ENCODE measurements at regions not wholly inside any gene's neighbourhood (a gene's known extent, or its start where the extent isn't known, plus 50 kb on each side); places are given as distances from the start of the nearest gene placed in this dataset.

DNA sequence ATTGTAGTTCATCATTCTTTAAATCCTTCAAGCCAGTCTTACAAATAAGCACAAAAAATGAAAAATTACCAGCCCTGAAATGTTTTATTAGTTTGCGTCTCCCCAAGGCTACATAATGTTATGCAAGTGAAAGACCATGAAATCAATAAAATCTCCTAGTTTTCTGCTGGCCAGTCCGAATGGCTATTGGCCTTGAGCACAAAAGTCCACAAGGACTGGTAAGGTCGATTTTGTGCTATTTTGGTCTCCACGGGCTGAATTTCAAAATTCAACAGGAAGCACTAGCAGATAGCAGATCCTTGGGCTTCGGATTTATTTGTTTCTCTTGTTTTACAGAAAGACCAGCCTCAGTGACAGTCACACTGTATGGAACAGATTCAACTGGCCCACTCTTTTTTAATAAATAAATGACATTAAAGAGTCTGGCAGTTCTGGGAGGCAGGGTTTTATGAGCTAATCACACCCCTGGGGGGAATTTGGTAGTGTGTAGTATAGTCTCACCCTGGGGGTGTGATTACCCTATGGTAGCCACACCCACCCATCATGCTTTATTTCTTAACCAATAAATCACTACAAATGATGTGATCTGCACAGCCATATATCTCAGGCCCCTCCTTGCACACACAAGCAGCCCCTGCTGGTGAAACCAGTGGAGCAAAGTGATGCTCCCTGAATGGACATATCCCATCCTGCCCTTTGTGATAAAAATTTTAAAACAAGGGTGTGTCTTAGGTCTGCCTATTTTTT is 51.1 kb upstream of the TMEM33 start:
- Histone ChIP-seq H3K4me3 (ENCODE audit: low read depth, low read length) (no peak overlapping the region), H3K36me3 (ENCODE audit: control insufficient read depth, insufficient read depth, low read length) (no peaks in the 10 kb centered on the region), H3K27me3 (ENCODE audit: control insufficient read depth, insufficient read depth, low read length) (peaks cover 29% of the 10 kb centered on the region)
- DNase-seq (ENCODE audit: low read depth) (no peak), FAIRE-seq (no peak)
- TF ChIP-seq, protein P1, sequence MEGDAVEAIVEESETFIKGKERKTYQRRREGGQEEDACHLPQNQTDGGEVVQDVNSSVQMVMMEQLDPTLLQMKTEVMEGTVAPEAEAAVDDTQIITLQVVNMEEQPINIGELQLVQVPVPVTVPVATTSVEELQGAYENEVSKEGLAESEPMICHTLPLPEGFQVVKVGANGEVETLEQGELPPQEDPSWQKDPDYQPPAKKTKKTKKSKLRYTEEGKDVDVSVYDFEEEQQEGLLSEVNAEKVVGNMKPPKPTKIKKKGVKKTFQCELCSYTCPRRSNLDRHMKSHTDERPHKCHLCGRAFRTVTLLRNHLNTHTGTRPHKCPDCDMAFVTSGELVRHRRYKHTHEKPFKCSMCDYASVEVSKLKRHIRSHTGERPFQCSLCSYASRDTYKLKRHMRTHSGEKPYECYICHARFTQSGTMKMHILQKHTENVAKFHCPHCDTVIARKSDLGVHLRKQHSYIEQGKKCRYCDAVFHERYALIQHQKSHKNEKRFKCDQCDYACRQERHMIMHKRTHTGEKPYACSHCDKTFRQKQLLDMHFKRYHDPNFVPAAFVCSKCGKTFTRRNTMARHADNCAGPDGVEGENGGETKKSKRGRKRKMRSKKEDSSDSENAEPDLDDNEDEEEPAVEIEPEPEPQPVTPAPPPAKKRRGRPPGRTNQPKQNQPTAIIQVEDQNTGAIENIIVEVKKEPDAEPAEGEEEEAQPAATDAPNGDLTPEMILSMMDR (IDR thresholded peaks at IDR 0.05; ENCODE audit: insufficient read depth, low read length, severe bottlenecking) = no peak

DNA sequence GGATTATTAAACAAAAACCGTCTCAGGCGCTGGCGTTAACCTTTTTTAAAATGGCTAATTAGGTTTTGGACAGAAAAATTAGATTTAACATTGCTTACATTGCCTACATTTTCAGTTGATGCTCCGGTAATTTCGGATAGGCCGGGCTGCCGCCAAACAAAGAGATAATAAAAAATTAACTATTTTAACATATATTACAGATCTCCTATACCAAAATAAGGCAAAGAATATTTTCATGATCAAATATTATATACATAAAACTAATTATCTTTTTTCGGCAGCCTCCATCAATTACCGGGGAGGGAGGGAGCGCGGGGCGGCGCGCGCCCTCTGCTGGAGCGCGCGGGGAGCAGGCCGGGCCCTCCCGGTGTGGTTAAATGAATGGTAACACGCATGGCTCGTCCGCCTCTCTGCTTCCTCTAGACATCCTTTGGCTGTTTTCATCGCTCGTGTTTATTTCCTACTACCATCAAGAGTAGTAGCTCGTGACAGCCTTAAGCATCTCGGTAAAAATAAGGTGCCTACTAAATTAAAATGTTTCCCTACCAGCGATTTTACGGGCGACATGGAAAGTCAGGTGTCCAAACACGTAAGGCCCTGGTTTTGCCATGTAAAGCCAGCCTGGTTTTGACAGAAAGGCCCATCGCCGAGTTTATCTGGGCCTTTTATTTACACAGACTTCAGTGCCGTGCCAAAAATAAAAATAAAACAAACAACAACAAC is 52.4 kb upstream of the TMEM33 start:
- no peak overlapping the region for H3K4me3 ChIP-seq (ENCODE audit: low read depth, low read length)
- FAIRE-seq (no peak), DNase-seq (ENCODE audit: low read depth) (peak; percentile 12)
- no peaks in the 10 kb centered on the region for H3K36me3 ChIP-seq (ENCODE audit: control insufficient read depth, insufficient read depth, low read length)
- TF ChIP-seq, protein P1 (IDR thresholded peaks at IDR 0.05; ENCODE audit: insufficient read depth, low read length, severe bottlenecking) = peak; percentile 86
- peaks cover 39% of the 10 kb centered on the region for H3K27me3 ChIP-seq (ENCODE audit: control insufficient read depth, insufficient read depth, low read length)

DNA sequence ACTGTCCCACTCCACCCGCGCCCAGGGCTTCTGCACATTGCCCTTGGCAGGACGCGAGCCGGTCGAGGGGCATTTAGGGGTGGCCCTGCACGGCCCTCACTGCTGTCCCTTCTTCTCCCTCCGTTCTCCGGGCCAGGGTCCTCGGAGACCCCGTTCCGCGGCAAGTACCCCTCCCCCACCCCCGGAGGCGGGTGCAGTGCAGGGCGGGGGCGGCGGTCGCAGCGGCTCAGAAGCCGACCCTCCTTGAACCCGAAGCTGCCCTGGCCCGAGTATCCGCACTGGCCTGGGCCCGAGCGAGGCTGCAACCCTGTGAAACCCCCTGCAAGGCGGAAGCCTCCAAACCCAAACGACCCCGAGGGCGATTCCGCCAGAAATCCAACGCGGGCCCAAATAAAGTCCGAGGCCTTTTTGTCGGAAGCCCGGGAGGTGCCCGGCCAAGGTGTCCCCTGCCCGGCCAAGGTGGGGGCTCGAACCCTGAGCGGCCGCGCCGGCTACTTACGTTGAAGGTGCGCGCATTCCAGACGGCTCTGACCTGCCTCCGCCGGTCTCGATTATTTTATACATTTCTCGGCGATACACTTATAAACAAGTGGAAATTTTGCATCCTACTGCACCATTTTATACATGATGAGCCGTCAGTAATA is 53.1 kb upstream of the TMEM33 start:
- FAIRE-seq (no peak), DNase-seq (ENCODE audit: low read depth) (no peak)
- TF ChIP-seq, protein P1 (IDR thresholded peaks at IDR 0.05; ENCODE audit: insufficient read depth, low read length, severe bottlenecking) = no peak
- H3K36me3 ChIP-seq (ENCODE audit: control insufficient read depth, insufficient read depth, low read length) = no peaks in the 10 kb centered on the region
- no peak overlapping the region for H3K4me3 ChIP-seq (ENCODE audit: low read depth, low read length)
- H3K27me3 ChIP-seq (ENCODE audit: control insufficient read depth, insufficient read depth, low read length) = peaks cover 46% of the 10 kb centered on the region

DNA sequence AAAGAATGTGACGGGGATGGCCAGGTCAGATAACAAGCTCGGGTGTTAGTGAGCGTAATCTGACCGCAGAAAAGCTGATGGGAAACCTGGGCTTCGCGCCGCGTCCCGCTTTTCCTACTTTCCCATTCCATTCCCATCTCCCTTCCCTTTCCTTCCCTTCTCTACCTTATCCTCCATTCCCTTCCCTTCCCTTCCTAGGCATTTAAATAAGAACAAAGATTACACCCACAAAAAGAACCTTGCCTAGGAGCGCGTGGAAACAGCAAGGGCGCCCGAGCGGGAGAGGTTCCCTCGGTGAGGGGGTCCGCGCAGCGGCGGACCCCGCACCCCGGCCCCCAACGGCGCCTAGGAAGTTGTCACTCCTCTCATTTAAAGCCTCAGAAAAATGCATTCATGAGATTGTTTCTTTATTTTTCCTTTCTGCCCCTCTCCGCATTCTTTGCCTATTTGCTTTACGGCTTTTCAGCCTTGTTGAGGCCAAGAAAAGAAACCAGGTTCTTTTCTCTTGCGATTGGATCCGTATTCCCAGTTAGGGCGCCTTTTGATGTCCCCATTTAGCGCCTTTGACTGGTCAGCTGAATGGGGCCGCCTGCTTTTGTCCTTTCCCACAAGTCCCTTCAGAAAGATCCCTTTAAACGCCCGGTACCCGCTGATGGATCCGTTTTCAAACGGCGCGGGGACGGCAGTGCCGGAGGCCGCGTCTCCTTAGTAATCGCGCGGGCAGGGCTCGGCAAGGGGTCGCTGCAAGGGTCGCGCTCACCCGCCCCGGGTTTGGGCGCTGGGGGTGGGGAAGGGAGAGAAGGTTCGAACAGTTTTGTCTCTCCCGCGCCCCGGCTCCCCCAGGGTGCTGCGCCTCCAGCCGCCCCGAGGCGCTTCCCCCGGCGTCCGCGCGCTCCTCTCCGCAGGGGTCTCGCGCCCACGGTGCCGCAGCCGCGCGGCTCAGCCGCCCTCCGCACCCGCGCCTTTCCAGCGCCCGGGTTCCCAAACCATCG is 54.1 kb upstream of the TMEM33 start:
- TF ChIP-seq, protein P1 (IDR thresholded peaks at IDR 0.05; ENCODE audit: insufficient read depth, low read length, severe bottlenecking) = no peak
- no peaks in the 10 kb centered on the region for H3K36me3 ChIP-seq (ENCODE audit: control insufficient read depth, insufficient read depth, low read length)
- DNase-seq (ENCODE audit: low read depth) (no peak), FAIRE-seq (no peak)
- H3K27me3 ChIP-seq (ENCODE audit: control insufficient read depth, insufficient read depth, low read length) = peaks cover 49% of the 10 kb centered on the region
- H3K4me3 ChIP-seq (ENCODE audit: low read depth, low read length) = no peak overlapping the region

DNA sequence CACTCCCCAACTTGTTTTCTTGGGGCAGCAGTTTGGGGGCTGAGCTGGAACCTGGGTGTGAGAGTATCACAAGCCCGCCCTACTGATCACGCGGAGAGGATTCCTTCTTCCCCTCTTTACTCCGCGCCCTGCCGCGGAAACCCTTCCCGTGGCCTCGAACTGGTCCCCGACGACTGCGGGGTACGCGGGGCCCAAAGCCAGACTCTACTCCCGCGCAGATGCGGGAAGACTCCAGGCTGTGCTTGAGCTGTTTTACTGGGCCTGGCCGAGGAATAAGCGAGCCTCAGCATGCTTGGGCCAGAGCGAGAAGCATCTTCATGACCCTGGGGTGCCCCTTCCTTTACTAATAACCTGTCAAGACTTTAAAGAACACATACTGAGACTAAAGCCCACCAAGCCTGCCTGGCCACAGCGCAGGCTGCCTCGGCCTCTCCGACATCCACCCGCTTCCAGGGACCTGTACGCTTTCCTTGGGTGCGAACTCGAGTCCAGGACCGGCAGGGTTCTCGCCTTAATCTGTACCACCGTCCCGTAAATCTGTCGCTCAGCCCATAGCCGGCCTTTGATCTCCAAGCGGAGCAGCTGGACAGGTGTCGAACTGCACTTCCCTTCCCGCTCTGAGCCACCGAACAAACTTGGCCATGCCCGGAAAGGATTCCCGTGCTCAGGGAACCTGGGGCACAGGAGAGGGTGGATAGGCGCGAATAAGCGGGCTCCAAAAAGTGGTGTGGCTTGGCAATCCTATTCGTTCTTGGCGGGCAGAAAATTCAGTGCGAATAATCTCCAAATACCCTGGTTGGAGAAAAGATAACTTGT is 55.0 kb upstream of the TMEM33 start:
- DNase-seq (ENCODE audit: low read depth) (no peak), FAIRE-seq (no peak)
- TF ChIP-seq, protein P1 (IDR thresholded peaks at IDR 0.05; ENCODE audit: insufficient read depth, low read length, severe bottlenecking) = no peak
- no peak overlapping the region for H3K4me3 ChIP-seq (ENCODE audit: low read depth, low read length)
- H3K36me3 ChIP-seq (ENCODE audit: control insufficient read depth, insufficient read depth, low read length) = no peaks in the 10 kb centered on the region
- H3K27me3 ChIP-seq (ENCODE audit: control insufficient read depth, insufficient read depth, low read length) = peaks cover 54% of the 10 kb centered on the region
